SU-DHL-6 (cell line): ENCODE measurements at regions not wholly inside any gene's neighbourhood (a gene's known extent, or its start where the extent isn't known, plus 50 kb on each side); places are given as distances from the start of the nearest gene placed in this dataset.

Experiments used
- H2AFZ ChIP-seq: fragments of 200-600 bp; sonication (generic); 2 replicates; pipeline ENCODE4 v1.6.1; 2014; ENCODE audit warnings: low read depth, mild to moderate bottlenecking, moderate library complexity, mixed read lengths, antibody characterized with exemption, low read length; ENCODE audit not compliant: severe bottlenecking
- H3F3A ChIP-seq: fragments of 200-600 bp; shearing (Covaris generic); 2 replicates; pipeline ENCODE4 v1.6.0; 2016; ENCODE audit warnings: antibody characterized with exemption, mild to moderate bottlenecking; ENCODE audit not compliant: insufficient read depth
- H3K27ac ChIP-seq: fragments of 200-600 bp; sonication (generic); 2 replicates; pipeline ENCODE4 v1.5.1; 2016; ENCODE audit warnings: low read depth, mild to moderate bottlenecking, low read length, moderate library complexity, mixed read lengths
- H3K27me3 ChIP-seq: fragments of 200-600 bp; sonication (generic), shearing (Covaris generic); 2 replicates; pipeline ENCODE4 v1.6.0; 2014; ENCODE audit warnings: mild to moderate bottlenecking, low read length
- H3K36me3 ChIP-seq: fragments of 200-600 bp; sonication (generic); 2 replicates; pipeline ENCODE4 v1.6.1; 2014; ENCODE audit warnings: mild to moderate bottlenecking, low read length, mixed read lengths
- H3K4me2 ChIP-seq: fragments of 300-600, 200-600 bp; shearing (Covaris generic), sonication (generic); 2 replicates; pipeline ENCODE4 v1.6.0; 2014; ENCODE audit warnings: low read length, low read depth, mild to moderate bottlenecking; ENCODE audit not compliant: poor library complexity, severe bottlenecking
- H3K4me3 ChIP-seq: fragments of 200-600 bp; sonication (generic); 2 replicates; pipeline ENCODE4 v1.5.1; 2014; ENCODE audit warnings: antibody characterized with exemption, low read length, mild to moderate bottlenecking, mixed read lengths; ENCODE audit not compliant: insufficient read depth, poor library complexity, severe bottlenecking
- H3K79me2 ChIP-seq: fragments of 200-600 bp; sonication (generic); 2 replicates; pipeline ENCODE4 v1.6.1; 2014; ENCODE audit warnings: mild to moderate bottlenecking, low read length, moderate library complexity; ENCODE audit not compliant: insufficient read depth
- H3K9ac ChIP-seq: fragments of 200-600 bp; sonication (generic); 2 replicates; pipeline ENCODE4 v1.7.0; 2014; ENCODE audit warnings: mild to moderate bottlenecking, low read length
- H3K9me2 ChIP-seq: fragments of 200-600 bp; sonication (generic); replicated peaks from 2 replicates; pipeline ENCODE4 v1.6.1; 2014; ENCODE audit warnings: low read length; ENCODE audit not compliant: insufficient read depth
- H3K9me3 ChIP-seq: fragments of 200-600 bp; sonication (generic); 2 replicates; pipeline ENCODE4 v1.6.1; 2014; ENCODE audit warnings: low read length, mixed read lengths; ENCODE audit not compliant: insufficient read depth
- H4K20me1 ChIP-seq: fragments of 200-600 bp; sonication (generic); 2 replicates; pipeline ENCODE4 v1.6.1; 2014; ENCODE audit warnings: low read depth, mild to moderate bottlenecking, antibody characterized with exemption, low read length, moderate library complexity, mixed read lengths
- CTCF ChIP-seq: fragments of 200-600 bp; sonication (generic); IDR thresholded peaks from one replicate; pipeline ENCODE4 v1.5.1; 2017; ENCODE audit warnings: antibody characterized with exemption, mild to moderate bottlenecking, low read length, moderate library complexity; ENCODE audit not compliant: insufficient read depth, poor library complexity, severe bottlenecking
- EZH2phosphoT487 ChIP-seq: fragments of 200-600 bp; sonication (generic), shearing (Covaris generic); conservative IDR thresholded peaks from 2 replicates; pipeline ENCODE4 v1.6.1; 2018; ENCODE audit warnings: mild to moderate bottlenecking, antibody characterized with exemption, low read length, moderate library complexity, mixed read lengths

- no peaks in the 10 kb centered on the region for H3K9me3 ChIP-seq
- H3K4me2 ChIP-seq: no peak overlapping the region
- TF ChIP-seq EZH2phosphoT487: no peak
- peak; percentile 67 for TF ChIP-seq CTCF
- H3K36me3 ChIP-seq: no peaks in the 10 kb centered on the region
- no peaks in the 10 kb centered on the region for H3F3A ChIP-seq
- no peak overlapping the region for H3K4me3 ChIP-seq
- H3K27me3 ChIP-seq: no peaks in the 10 kb centered on the region
- H3K9me2 ChIP-seq: no peaks in the 10 kb centered on the region
- H3K9ac ChIP-seq: no peak overlapping the region
- no peak overlapping the region for H3K27ac ChIP-seq
- H4K20me1 ChIP-seq: no peaks in the 10 kb centered on the region
- H3K79me2 ChIP-seq: no peaks in the 10 kb centered on the region
- no peak overlapping the region for H2AFZ ChIP-seq
Measured at GRCh38 chr14:82710267-82710841, 1176.7 kb upstream of the SEL1L start.

GRCh38 chr14:82719617-82720016 lies 1186.0 kb upstream of the SEL1L start:
- Histone ChIP-seq H4K20me1 (no peaks in the 10 kb centered on the region), H3K9me2 (no peaks in the 10 kb centered on the region), H2AFZ (no peak overlapping the region), H3K27ac (no peak overlapping the region), H3K9me3 (no peaks in the 10 kb centered on the region), H3K4me3 (no peak overlapping the region), H3F3A (no peaks in the 10 kb centered on the region), H3K9ac (no peak overlapping the region), H3K27me3 (no peaks in the 10 kb centered on the region), H3K79me2 (no peaks in the 10 kb centered on the region), H3K4me2 (no peak overlapping the region), H3K36me3 (no peaks in the 10 kb centered on the region)
- TF ChIP-seq CTCF (no peak), EZH2phosphoT487 (no peak)

- Histone ChIP-seq H3F3A (no peaks in the 10 kb centered on the region), H3K27me3 (no peaks in the 10 kb centered on the region), H3K4me3 (no peak overlapping the region), H3K79me2 (no peaks in the 10 kb centered on the region), H2AFZ (no peak overlapping the region), H3K9me2 (no peaks in the 10 kb centered on the region), H3K27ac (no peak overlapping the region), H4K20me1 (no peaks in the 10 kb centered on the region), H3K4me2 (no peak overlapping the region), H3K36me3 (no peaks in the 10 kb centered on the region), H3K9me3 (no peaks in the 10 kb centered on the region), H3K9ac (no peak overlapping the region)
- no peak for TF ChIP-seq EZH2phosphoT487
- no peak for TF ChIP-seq CTCF
Measured at GRCh38 chr14:82720431-82720830, 1186.8 kb upstream of the SEL1L start.
